HCT116 (cell line): ENCODE measurements at regions not wholly inside any gene's neighbourhood (a gene's known extent, or its start where the extent isn't known, plus 50 kb on each side); places are given as distances from the start of the nearest gene placed in this dataset.

Experiments
- ATAC-seq: fragments of 200-7000 bp; cut with Tn5 transposase; 2 replicates; pipeline ENCODE4 v1.9.1; 2020; ENCODE audit warnings: mild to moderate bottlenecking, moderate library complexity
- BruUV-seq: library from RNA; stranded (reverse); fragments of 400-500 nt; replicated peaks from 2 replicates; lab custom pipeline; 2021; lab: Mats Ljungman, UMichigan
- CTCF ChIA-PET: fragments of 300-600 bp; sonication (Branson Sonifier 250); formaldehyde crosslinking; loops from one replicate; lab custom pipeline; 2021; ENCODE audit warnings: antibody characterized with exemption; lab: Charles Lee
- POLR2A ChIA-PET: fragments of 300-600, 350-600 bp; sonication (Branson Sonifier 250); formaldehyde crosslinking; loops from one replicate; lab custom pipeline; 2021; ENCODE audit warnings: antibody characterized with exemption; lab: Charles Lee
- RAD21 ChIA-PET, 2 experiments: fragments of 300-600 bp; sonication (Branson Sonifier 250); formaldehyde crosslinking; loops; one replicate each; lab custom pipeline; 2023; ENCODE audit warnings: low total read pairs in 2 of 2; ENCODE audit not compliant: uncharacterized antibody in 2 of 2, unreplicated experiment in 2 of 2, low non-redundant PET in 1 of 2; lab: Charles Lee
- DNase-seq: peaks from one replicate; pipeline ENCODE4 v3.0.0-alpha.2; 2010; ENCODE audit warnings: low read depth, low spot score
- H2AFZ ChIP-seq: fragments of 200-600 bp; shearing (Covaris generic), sonication (generic); 2 replicates; pipeline ENCODE4 v1.6.1; 2017; ENCODE audit warnings: low read depth, mixed run types, mixed read lengths, antibody characterized with exemption, low read length; ENCODE audit not compliant: poor library complexity, severe bottlenecking
- H3K27ac ChIP-seq: 2 replicates; pipeline ENCODE4 v1.5.1; 2012; ENCODE audit warnings: low read depth, low read length
- H3K27me3 ChIP-seq: fragments of 200-600 bp; sonication (generic); 2 replicates; pipeline ENCODE4 v1.6.1; 2016; ENCODE audit warnings: mixed run types, low read length, mixed read lengths; ENCODE audit not compliant: insufficient read depth
- H3K36me3 ChIP-seq, 2 experiments: fragments of 200-500 bp in 1 of 2; fragments of 200-600 bp in 1 of 2; sonication (Bioruptor generic) in 1 of 2; sonication (generic) in 1 of 2; 2 replicates each; pipeline versions ENCODE4 v1.5.1 to v1.6.1; 2014 to 2016; ENCODE audit warnings: low read length in 2 of 2, inconsistent platforms in 1 of 2, mixed read lengths in 1 of 2, mixed run types in 1 of 2; ENCODE audit not compliant: insufficient read depth in 2 of 2, control insufficient read depth in 1 of 2
- H3K4me1 ChIP-seq, 2 experiments: fragments of 200-600 bp in 1 of 2; sonication (generic) in 1 of 2; 2 replicates each; pipeline versions ENCODE4 v1.5.1 to v1.6.1; 2012 to 2017; ENCODE audit warnings: low read length in 2 of 2, inconsistent platforms in 1 of 2, mild to moderate bottlenecking in 1 of 2, mixed read lengths in 1 of 2, mixed run types in 1 of 2, moderate library complexity in 1 of 2; ENCODE audit not compliant: insufficient read depth in 2 of 2, control insufficient read depth in 1 of 2
- H3K4me2 ChIP-seq: fragments of 200-600 bp; sonication (generic); 2 replicates; pipeline ENCODE4 v1.6.1; 2017; ENCODE audit warnings: mixed run types, low read length, mixed read lengths
- H3K4me3 ChIP-seq, 2 experiments: fragments of 200-600 bp in 1 of 2; sonication (generic) in 1 of 2; replicated peaks in 1 of 2; 2 replicates each; pipeline ENCODE4 v1.5.1; 2011 to 2016; ENCODE audit warnings: low read length in 2 of 2, control low read depth in 1 of 2, low read depth in 1 of 2, mild to moderate bottlenecking in 1 of 2, mixed read lengths in 1 of 2, mixed run types in 1 of 2
- H3K79me2 ChIP-seq: fragments of 200-600 bp; sonication (generic); 2 replicates; pipeline ENCODE4 v1.6.1; 2017; ENCODE audit warnings: mild to moderate bottlenecking, mixed run types, low read length, moderate library complexity, mixed read lengths; ENCODE audit not compliant: insufficient read depth
- H3K9ac ChIP-seq: fragments of 200-600 bp; sonication (generic); 2 replicates; pipeline ENCODE4 v1.6.1; 2016; ENCODE audit warnings: low read length, mixed read lengths
- H3K9me2 ChIP-seq: fragments of 200-600 bp; sonication (generic), shearing (Covaris generic); 2 replicates; pipeline ENCODE4 v1.6.1; 2017; ENCODE audit warnings: mixed run types, mild to moderate bottlenecking, moderate library complexity; ENCODE audit not compliant: insufficient read depth
- H3K9me3 ChIP-seq, 2 experiments: fragments of 200-500 bp in 1 of 2; fragments of 200-600 bp in 1 of 2; sonication (Bioruptor generic) in 1 of 2; sonication (generic) in 1 of 2; 2 replicates each; pipeline ENCODE4 v1.6.1; 2014 to 2017; ENCODE audit warnings: low read length in 2 of 2, mixed read lengths in 2 of 2, inconsistent platforms in 1 of 2, low read depth in 1 of 2, mild to moderate bottlenecking in 1 of 2, mixed run types in 1 of 2, moderate library complexity in 1 of 2; ENCODE audit not compliant: control insufficient read depth in 1 of 2, insufficient read depth in 1 of 2
- H4K20me1 ChIP-seq: fragments of 200-600 bp; sonication (generic), shearing (Covaris generic); 2 replicates; pipeline ENCODE4 v1.6.1; 2017; ENCODE audit warnings: mixed run types, mild to moderate bottlenecking, moderate library complexity; ENCODE audit not compliant: insufficient read depth
- ATF3 ChIP-seq: IDR thresholded peaks from 2 replicates; pipeline ENCODE4 v1.6.1; 2012
- CBX3 ChIP-seq: IDR thresholded peaks from 2 replicates; pipeline ENCODE4 v1.6.1; 2012; ENCODE audit warnings: low read depth
- CEBPB ChIP-seq: IDR thresholded peaks from 2 replicates; pipeline ENCODE4 v1.6.1; 2012; ENCODE audit warnings: low read depth
- EGR1 ChIP-seq: IDR thresholded peaks from 2 replicates; pipeline ENCODE4 v1.6.1; 2012; ENCODE audit warnings: low read depth
- ELF1 ChIP-seq: IDR thresholded peaks from 2 replicates; pipeline ENCODE4 v1.6.1; 2012; ENCODE audit warnings: low read depth, borderline replicate concordance
- EZH2 ChIP-seq: fragments of 200-600 bp; sonication (generic); IDR thresholded peaks from 2 replicates; pipeline ENCODE4 v1.6.1; 2017; ENCODE audit warnings: antibody characterized with exemption, mixed run types
- EZH2phosphoT487 ChIP-seq: fragments of 200-600 bp; IDR thresholded peaks from 2 replicates; pipeline ENCODE4 v1.6.1; 2018; ENCODE audit warnings: antibody characterized with exemption, borderline replicate concordance
- JUND ChIP-seq: IDR thresholded peaks from 2 replicates; pipeline ENCODE4 v1.6.1; 2012
- MAX ChIP-seq: IDR thresholded peaks from 2 replicates; pipeline ENCODE4 v1.6.1; 2012
- POLR2AphosphoS5 ChIP-seq: IDR thresholded peaks from 2 replicates; pipeline ENCODE4 v1.6.1; 2011; ENCODE audit warnings: mild to moderate bottlenecking, low read depth, low read length, moderate library complexity
- SIN3A ChIP-seq: IDR thresholded peaks from 2 replicates; pipeline ENCODE4 v1.6.1; 2012; ENCODE audit warnings: low read depth
- SP1 ChIP-seq: IDR thresholded peaks from 2 replicates; pipeline ENCODE4 v1.6.1; 2012; ENCODE audit warnings: low read depth
- SRF ChIP-seq: IDR thresholded peaks from 2 replicates; pipeline ENCODE4 v1.6.1; 2012; ENCODE audit warnings: low read depth
- TCF7L2 ChIP-seq: IDR thresholded peaks from 2 replicates; pipeline ENCODE4 v1.7.0; 2011; ENCODE audit warnings: borderline replicate concordance, inconsistent platforms; ENCODE audit not compliant: insufficient read depth, insufficient read length; ENCODE audit errors: extremely low read depth
- YY1 ChIP-seq: IDR thresholded peaks from 2 replicates; pipeline ENCODE4 v1.6.1; 2011; ENCODE audit warnings: low read length, low read depth, moderate library complexity, mild to moderate bottlenecking; ENCODE audit not compliant: insufficient replicate concordance; ENCODE audit errors: extremely low read depth
- ZBTB33 ChIP-seq: IDR thresholded peaks from 2 replicates; pipeline ENCODE4 v1.6.1; 2011; ENCODE audit warnings: mild to moderate bottlenecking, low read length, moderate library complexity; ENCODE audit not compliant: insufficient replicate concordance; ENCODE audit errors: extremely low read depth
- ZNF274 ChIP-seq: fragments of 200-500 bp; sonication (Bioruptor generic); IDR thresholded peaks from 2 replicates; pipeline ENCODE4 v1.6.1; 2014; ENCODE audit warnings: mild to moderate bottlenecking, low read depth, low read length, inconsistent platforms
- intact Hi-C: fragments of 100-400 bp; cut with micrococcal nuclease; formaldehyde crosslinking; loops from 2 replicates; pipeline ENCODE4 v1.10.0; 2022
- TF ChIP-seq, protein P1 (sequence below), 3 experiments: fragments of 200-600 bp in 1 of 3; sonication (generic) in 1 of 3; IDR thresholded peaks in 2 of 3; conservative IDR thresholded peaks in 1 of 3; 2 replicates each; pipeline ENCODE4 v1.5.1; 2012 to 2017; ENCODE audit warnings: low read depth in 2 of 3, low read length in 2 of 3, antibody characterized with exemption in 1 of 3, borderline replicate concordance in 1 of 3, control low read depth in 1 of 3, mild to moderate bottlenecking in 1 of 3, mixed read lengths in 1 of 3, mixed run types in 1 of 3, moderate library complexity in 1 of 3; ENCODE audit not compliant: insufficient read depth in 1 of 3
- TF ChIP-seq, protein P2 (sequence below): IDR thresholded peaks from 2 replicates; pipeline ENCODE4 v1.6.1; 2012; ENCODE audit warnings: low read depth

DNA sequence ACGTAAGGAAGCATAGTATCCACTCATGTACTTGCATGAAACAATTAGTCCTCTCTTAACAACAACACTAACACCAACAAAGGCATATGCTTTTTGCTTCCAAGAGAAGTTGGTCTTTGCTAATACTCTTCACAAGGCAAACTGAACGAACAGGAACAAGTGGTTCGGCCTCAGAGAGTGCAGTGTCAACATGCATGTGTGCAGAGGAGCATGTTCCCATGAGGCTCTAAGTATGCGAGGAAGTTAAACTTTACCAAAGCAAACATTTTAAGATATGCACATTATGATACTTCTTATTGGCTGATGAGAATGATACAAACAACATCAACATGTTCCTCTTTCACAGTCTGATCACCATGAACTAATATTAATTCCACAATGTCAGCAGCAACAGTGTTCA is 285.3 kb upstream of the IRX5 start:
- Histone ChIP-seq H2AFZ (no peak overlapping the region), H4K20me1 (no peaks in the 10 kb centered on the region), H3K27me3 (peaks cover 14% of the 10 kb centered on the region; the same call in 1 of the 2 replicates), H3K79me2 (no peaks in the 10 kb centered on the region), H3K9ac (no peak overlapping the region), H3K4me3 (no peak overlapping the region), H3K4me1 (no peaks in the 10 kb centered on the region), H3K9me2 (no peaks in the 10 kb centered on the region), H3K36me3 (no peaks in the 10 kb centered on the region), H3K27ac (no peak overlapping the region), H3K4me2 (no peak overlapping the region), H3K9me3 (no peaks in the 10 kb centered on the region)
- no peak for DNase-seq
- no TSS peak for BruUV-seq
- TF ChIP-seq SRF (no peak), YY1 (no peak), CEBPB (no peak), ELF1 (no peak), EZH2 (no peak), ZNF274 (no peak), JUND (no peak), SIN3A (no peak), ZBTB33 (no peak), ATF3 (no peak), SP1 (no peak), EZH2phosphoT487 (no peak), TCF7L2 (no peak), CBX3 (no peak), MAX (no peak), EGR1 (no peak), POLR2AphosphoS5 (no peak)
- TF ChIP-seq, protein P1, sequence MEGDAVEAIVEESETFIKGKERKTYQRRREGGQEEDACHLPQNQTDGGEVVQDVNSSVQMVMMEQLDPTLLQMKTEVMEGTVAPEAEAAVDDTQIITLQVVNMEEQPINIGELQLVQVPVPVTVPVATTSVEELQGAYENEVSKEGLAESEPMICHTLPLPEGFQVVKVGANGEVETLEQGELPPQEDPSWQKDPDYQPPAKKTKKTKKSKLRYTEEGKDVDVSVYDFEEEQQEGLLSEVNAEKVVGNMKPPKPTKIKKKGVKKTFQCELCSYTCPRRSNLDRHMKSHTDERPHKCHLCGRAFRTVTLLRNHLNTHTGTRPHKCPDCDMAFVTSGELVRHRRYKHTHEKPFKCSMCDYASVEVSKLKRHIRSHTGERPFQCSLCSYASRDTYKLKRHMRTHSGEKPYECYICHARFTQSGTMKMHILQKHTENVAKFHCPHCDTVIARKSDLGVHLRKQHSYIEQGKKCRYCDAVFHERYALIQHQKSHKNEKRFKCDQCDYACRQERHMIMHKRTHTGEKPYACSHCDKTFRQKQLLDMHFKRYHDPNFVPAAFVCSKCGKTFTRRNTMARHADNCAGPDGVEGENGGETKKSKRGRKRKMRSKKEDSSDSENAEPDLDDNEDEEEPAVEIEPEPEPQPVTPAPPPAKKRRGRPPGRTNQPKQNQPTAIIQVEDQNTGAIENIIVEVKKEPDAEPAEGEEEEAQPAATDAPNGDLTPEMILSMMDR (IDR thresholded peaks at IDR 0.05 in 2 of 3, conservative IDR thresholded peaks at IDR 0.05 in 1 of 3; ENCODE audit: borderline replicate concordance in 1 of 3, insufficient read depth in 1 of 3, low read depth in 2 of 3, low read length in 2 of 3) = no peak
- TF ChIP-seq, protein P2, sequence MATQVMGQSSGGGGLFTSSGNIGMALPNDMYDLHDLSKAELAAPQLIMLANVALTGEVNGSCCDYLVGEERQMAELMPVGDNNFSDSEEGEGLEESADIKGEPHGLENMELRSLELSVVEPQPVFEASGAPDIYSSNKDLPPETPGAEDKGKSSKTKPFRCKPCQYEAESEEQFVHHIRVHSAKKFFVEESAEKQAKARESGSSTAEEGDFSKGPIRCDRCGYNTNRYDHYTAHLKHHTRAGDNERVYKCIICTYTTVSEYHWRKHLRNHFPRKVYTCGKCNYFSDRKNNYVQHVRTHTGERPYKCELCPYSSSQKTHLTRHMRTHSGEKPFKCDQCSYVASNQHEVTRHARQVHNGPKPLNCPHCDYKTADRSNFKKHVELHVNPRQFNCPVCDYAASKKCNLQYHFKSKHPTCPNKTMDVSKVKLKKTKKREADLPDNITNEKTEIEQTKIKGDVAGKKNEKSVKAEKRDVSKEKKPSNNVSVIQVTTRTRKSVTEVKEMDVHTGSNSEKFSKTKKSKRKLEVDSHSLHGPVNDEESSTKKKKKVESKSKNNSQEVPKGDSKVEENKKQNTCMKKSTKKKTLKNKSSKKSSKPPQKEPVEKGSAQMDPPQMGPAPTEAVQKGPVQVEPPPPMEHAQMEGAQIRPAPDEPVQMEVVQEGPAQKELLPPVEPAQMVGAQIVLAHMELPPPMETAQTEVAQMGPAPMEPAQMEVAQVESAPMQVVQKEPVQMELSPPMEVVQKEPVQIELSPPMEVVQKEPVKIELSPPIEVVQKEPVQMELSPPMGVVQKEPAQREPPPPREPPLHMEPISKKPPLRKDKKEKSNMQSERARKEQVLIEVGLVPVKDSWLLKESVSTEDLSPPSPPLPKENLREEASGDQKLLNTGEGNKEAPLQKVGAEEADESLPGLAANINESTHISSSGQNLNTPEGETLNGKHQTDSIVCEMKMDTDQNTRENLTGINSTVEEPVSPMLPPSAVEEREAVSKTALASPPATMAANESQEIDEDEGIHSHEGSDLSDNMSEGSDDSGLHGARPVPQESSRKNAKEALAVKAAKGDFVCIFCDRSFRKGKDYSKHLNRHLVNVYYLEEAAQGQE = no peak
- CTCF ChIA-PET = no interaction called here
- RAD21 ChIA-PET = no interaction called here
- ATAC-seq = no peak
- POLR2A ChIA-PET = no interaction called here
- intact Hi-C loops = no loop called here
